ENCODE measurements at regions not wholly inside any gene's neighbourhood (a gene's known extent, or its start where the extent isn't known, plus 50 kb on each side); places are given as distances from the start of the nearest gene placed in this dataset.

DNA sequence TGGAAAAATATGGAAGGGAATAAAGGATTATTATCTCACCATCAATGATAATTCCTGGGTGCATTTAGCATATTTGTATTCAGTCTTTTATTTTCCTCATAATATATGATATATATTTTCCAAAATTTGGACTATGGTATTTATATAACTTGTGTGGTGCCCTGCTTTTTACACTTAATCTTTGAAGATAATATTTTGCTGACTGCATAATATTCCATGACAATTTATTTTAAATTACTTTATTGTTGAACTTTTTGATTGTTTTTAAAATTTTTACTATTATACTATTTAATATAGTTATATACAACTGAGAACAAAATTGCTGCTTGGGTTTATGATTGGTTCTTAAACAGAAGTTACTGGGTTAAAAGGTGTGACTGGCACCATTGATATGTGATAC lies 212.3 kb downstream of the TTC6 start:
- no peaks in the 10 kb centered on the region for H3K27me3 ChIP-seq
- H3K4me1 ChIP-seq = no peaks in the 10 kb centered on the region
- intact Hi-C loops (cut with DNase I) = no loop called here
- H3K36me3 ChIP-seq = no peaks in the 10 kb centered on the region
- TF ChIP-seq, protein P1, sequence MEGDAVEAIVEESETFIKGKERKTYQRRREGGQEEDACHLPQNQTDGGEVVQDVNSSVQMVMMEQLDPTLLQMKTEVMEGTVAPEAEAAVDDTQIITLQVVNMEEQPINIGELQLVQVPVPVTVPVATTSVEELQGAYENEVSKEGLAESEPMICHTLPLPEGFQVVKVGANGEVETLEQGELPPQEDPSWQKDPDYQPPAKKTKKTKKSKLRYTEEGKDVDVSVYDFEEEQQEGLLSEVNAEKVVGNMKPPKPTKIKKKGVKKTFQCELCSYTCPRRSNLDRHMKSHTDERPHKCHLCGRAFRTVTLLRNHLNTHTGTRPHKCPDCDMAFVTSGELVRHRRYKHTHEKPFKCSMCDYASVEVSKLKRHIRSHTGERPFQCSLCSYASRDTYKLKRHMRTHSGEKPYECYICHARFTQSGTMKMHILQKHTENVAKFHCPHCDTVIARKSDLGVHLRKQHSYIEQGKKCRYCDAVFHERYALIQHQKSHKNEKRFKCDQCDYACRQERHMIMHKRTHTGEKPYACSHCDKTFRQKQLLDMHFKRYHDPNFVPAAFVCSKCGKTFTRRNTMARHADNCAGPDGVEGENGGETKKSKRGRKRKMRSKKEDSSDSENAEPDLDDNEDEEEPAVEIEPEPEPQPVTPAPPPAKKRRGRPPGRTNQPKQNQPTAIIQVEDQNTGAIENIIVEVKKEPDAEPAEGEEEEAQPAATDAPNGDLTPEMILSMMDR (IDR thresholded peaks at IDR 0.05) = no peak
- TF ChIP-seq POLR2A (IDR thresholded peaks at IDR 0.05) = no peak
- no peaks in the 10 kb centered on the region for H3K9me3 ChIP-seq
- no peak overlapping the region for H3K4me3 ChIP-seq
- no peak for DNase-seq
- H3K27ac ChIP-seq = no peak overlapping the region

DNA sequence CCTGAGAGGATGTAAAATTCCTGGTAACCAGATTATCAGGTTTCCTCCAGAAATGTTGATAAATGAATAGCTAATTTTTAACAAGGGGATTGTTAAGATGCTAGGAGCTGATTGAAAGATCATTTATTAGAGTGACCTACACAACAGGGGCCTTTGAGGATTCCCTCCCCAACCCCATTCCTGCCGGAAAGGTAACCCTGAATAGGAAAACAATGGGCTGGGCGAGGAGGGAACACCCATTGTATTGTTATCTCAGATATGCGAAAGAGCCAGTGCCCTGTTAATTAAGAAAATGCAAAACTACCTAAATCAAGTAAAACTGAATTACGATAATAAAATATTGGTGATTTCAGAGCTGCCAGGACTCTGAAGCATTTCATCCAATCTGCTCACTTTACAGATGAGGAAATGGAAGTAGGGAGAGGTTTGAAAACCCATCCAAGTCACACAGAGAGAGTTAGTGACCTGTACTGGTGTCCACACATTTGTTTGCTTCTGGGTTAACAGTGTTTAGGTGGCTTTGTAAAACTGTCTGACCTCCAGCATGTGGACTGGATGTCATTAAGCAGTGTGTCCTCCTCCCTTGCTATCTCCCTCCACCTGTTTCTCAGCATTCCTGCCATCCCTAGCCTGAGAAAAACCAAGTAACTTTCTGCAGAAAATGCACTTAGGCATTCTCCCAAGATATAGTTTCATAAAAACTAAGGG lies 214.8 kb downstream of the TTC6 start:
- Histone ChIP-seq H3K9me3 (no peaks in the 10 kb centered on the region), H3K27me3 (no peaks in the 10 kb centered on the region), H3K4me3 (no peak overlapping the region), H3K36me3 (no peaks in the 10 kb centered on the region), H3K27ac (no peak overlapping the region), H3K4me1 (no peaks in the 10 kb centered on the region)
- intact Hi-C loops (cut with DNase I) = no loop called here
- 72 to 80% methylated on average over 4 of the region's 4 CpGs for WGBS, 2 donors
- no peak for TF ChIP-seq POLR2A (IDR thresholded peaks at IDR 0.05)
- TF ChIP-seq, protein P1 (IDR thresholded peaks at IDR 0.05) = no peak
- no peak for DNase-seq

DNA sequence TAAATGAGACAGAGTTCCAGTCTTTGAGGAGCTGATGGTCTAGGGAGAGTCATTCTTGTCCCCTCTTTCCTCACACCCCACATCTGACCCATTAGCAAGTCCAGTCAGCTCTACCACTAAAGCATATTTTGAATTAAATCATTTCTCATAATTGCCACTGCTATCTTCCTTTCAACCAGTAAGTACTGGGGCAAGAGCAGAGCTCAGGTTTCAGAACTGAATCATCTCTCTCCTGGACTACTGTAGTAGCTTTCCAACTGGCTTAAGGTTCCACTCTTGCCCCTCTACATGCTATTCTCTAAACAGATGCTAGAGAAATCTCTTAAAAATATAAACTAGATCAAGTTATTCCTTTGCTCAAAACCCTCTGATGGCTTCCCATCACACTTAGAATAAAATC lies 218.3 kb downstream of the TTC6 start:
- Histone ChIP-seq H3K27ac (no peak overlapping the region), H3K9me3 (no peaks in the 10 kb centered on the region), H3K27me3 (no peaks in the 10 kb centered on the region), H3K36me3 (no peaks in the 10 kb centered on the region), H3K4me3 (no peak overlapping the region), H3K4me1 (peaks cover 0 to 3% (median 0%) of the 10 kb centered on the region in 3 donors)
- no peak for TF ChIP-seq POLR2A (IDR thresholded peaks at IDR 0.05)
- TF ChIP-seq, protein P1 (IDR thresholded peaks at IDR 0.05) = no peak
- intact Hi-C loops (cut with DNase I) = no loop called here
- DNase-seq = no peak

DNA sequence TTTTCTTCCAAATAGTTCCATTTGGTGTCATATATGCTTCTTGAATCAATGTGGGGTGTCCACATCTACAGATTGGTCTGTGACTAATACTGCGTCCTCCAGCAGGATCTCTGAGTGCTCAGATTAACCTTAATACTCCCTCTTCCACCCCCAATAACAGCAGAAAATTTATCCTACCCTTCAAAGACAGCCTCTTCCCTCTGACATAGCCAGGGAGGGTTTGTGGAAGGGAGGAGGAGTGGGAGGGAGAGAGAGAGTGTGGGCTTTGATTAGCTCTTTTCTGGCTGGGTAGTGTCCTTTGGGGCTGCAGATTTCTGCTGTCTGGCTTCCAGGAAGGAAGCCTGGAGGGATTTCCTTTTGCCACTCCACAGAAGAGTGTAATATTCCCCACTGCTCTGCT lies 220.7 kb downstream of the TTC6 start:
- 45 to 79% methylated on average over 1 of the region's 1 CpG for WGBS, 2 donors
- H3K4me3 ChIP-seq = no peak overlapping the region
- no peak for TF ChIP-seq POLR2A (IDR thresholded peaks at IDR 0.05)
- TF ChIP-seq, protein P1 (IDR thresholded peaks at IDR 0.05) = no peak
- intact Hi-C loops (cut with DNase I) = no loop called here
- no peak for DNase-seq
- no peaks in the 10 kb centered on the region for H3K27me3 ChIP-seq
- no peak overlapping the region for H3K27ac ChIP-seq
- peaks cover 0 to 8% (median 0%) of the 10 kb centered on the region in 3 donors for H3K4me1 ChIP-seq
- no peaks in the 10 kb centered on the region for H3K9me3 ChIP-seq
- H3K36me3 ChIP-seq = no peaks in the 10 kb centered on the region

DNA sequence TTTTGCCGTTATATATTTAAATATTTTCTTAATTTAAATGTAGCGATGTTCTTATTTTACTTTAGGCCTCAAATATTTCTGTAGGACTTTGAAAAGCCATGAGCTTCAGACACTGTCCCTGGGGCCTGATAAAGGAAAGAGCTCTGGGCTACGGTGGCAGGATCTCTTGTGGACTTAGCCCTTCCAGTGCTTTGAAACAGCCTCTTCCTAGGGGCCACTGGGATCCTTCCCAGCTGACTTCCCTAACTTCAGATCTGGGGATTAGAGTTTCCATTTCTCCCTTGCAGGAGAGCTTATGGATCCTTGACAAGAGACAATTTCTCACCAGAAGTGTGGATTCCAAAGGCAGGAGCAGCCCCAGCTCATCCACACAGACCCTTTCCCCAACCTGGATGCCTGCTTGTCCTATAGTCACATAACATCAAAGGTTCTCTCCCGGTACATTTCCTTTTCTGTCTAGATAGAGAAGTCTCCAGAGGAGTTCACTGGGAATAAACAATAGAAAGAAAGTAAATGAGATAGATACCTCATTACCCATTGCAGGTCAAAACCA lies 221.4 kb downstream of the TTC6 start:
- intact Hi-C loops (cut with DNase I) = no loop called here
- TF ChIP-seq POLR2A (IDR thresholded peaks at IDR 0.05) = no peak
- TF ChIP-seq, protein P1 (IDR thresholded peaks at IDR 0.05) = no peak

More for the DNA sequence above, 221.4 kb downstream of the TTC6 start:
- no peak overlapping the region for H3K27ac ChIP-seq
- WGBS, 2 donors = 78 to 81% methylated on average over 3 to 4 of the region's 4 CpGs
- H3K36me3 ChIP-seq = no peaks in the 10 kb centered on the region
- H3K9me3 ChIP-seq = no peaks in the 10 kb centered on the region
- H3K4me1 ChIP-seq = peaks cover 0 to 8% (median 0%) of the 10 kb centered on the region in 3 donors
- no peaks in the 10 kb centered on the region for H3K27me3 ChIP-seq
- H3K4me3 ChIP-seq = no peak overlapping the region
- DNase-seq = no peak
